K562 (cell line): ENCODE measurements at regions not wholly inside any gene's neighbourhood (a gene's known extent, or its start where the extent isn't known, plus 50 kb on each side); places are given as distances from the start of the nearest gene placed in this dataset.

ENCODE experiments used
- ATAC-seq: fragments of 200-7000 bp; cut with Tn5 transposase; 3 replicates; pipeline ENCODE4 v1.9.1; 2020; ENCODE audit warnings: moderate library complexity
- BruUV-seq: library from RNA; stranded (reverse); fragments of 400-500 nt; replicated peaks from 2 replicates; lab custom pipeline; 2021; lab: Mats Ljungman, UMichigan
- CTCF ChIA-PET: fragments of 300-600 bp; formaldehyde crosslinking; extraction: SDS; loops from one replicate; lab custom pipeline; 2021; ENCODE audit warnings: low intra/inter-chr PET ratio; lab: Yijun Ruan, JAX
- POLR2A ChIA-PET: fragments of 300-600, 350-650 bp; sonication (Branson Sonifier 250); formaldehyde crosslinking; extraction: SDS; loops from one replicate; lab custom pipeline; 2021; ENCODE audit warnings: antibody characterized with exemption, inconsistent platforms; lab: Yijun Ruan, JAX
- DNase-seq, 4 experiments: peaks; one replicate each; pipeline versions ENCODE4 v3.0.0 to v3.0.0-alpha.2; 2011 to 2018; ENCODE audit warnings: low spot score in 3 of 4, mixed read lengths in 3 of 4; ENCODE audit errors: extremely low read depth in 1 of 4
- FAIRE-seq: peaks from 2 replicates; lab custom pipeline; 2011; peaks lifted over from hg19 to GRCh38; lab: Jason Lieb, UNC
- H2AFZ ChIP-seq: 2 replicates; pipeline ENCODE4 v1.6.0; 2011; ENCODE audit warnings: low read depth, low read length, control low read depth, inconsistent platforms
- H3K27ac ChIP-seq: fragments of 200-600 bp; 3 replicates; pipeline ENCODE4 v1.8.0; 2011; ENCODE audit warnings: low read depth, mild to moderate bottlenecking, control low read depth, inconsistent platforms, low read length, moderate library complexity, mixed read lengths; ENCODE audit errors: extremely low read depth
- H3K27me3 ChIP-seq, 2 experiments: fragments of 300-600 bp in 1 of 2; 2 replicates in 1 of 2; 3 replicates in 1 of 2; pipeline versions ENCODE4 v1.6.0 to v1.8.0; 2011; ENCODE audit warnings: inconsistent platforms in 2 of 2, low read length in 2 of 2, mild to moderate bottlenecking in 1 of 2, mixed read lengths in 1 of 2, moderate library complexity in 1 of 2; ENCODE audit not compliant: control insufficient read depth in 2 of 2, insufficient read depth in 2 of 2
- H3K36me3 ChIP-seq: fragments of 300-600 bp; 3 replicates; pipeline ENCODE4 v1.8.0; 2011; ENCODE audit warnings: mild to moderate bottlenecking, low read length, inconsistent platforms; ENCODE audit not compliant: control insufficient read depth, insufficient read depth
- H3K4me1 ChIP-seq, 2 experiments: fragments of 200-600 bp in 1 of 2; replicated peaks in 1 of 2; 2 replicates in 1 of 2; 3 replicates in 1 of 2; pipeline versions ENCODE4 v1.5.1 to v1.8.0; 2011; ENCODE audit warnings: inconsistent platforms in 2 of 2, low read length in 2 of 2, mild to moderate bottlenecking in 1 of 2, mixed read lengths in 1 of 2, moderate library complexity in 1 of 2; ENCODE audit not compliant: control insufficient read depth in 2 of 2, insufficient read depth in 2 of 2
- H3K4me2 ChIP-seq: 2 replicates; pipeline ENCODE4 v1.6.1; 2011; ENCODE audit warnings: low read length, control low read depth, inconsistent platforms, mixed read lengths; ENCODE audit not compliant: insufficient read depth
- H3K4me3 ChIP-seq: fragments of 200-600 bp; sonication (generic), shearing (Covaris generic); 2 replicates; pipeline ENCODE4 v1.5.1; 2016; ENCODE audit warnings: control low read depth, inconsistent platforms
- H3K79me2 ChIP-seq: fragments of 200-600 bp; 3 replicates; pipeline ENCODE4 v1.8.0; 2011; ENCODE audit warnings: low read length, inconsistent platforms; ENCODE audit not compliant: control insufficient read depth, insufficient read depth
- H3K9ac ChIP-seq, 2 experiments: 2 replicates each; pipeline versions ENCODE4 v1.6.0 to v1.6.1; 2011; ENCODE audit warnings: low read depth in 2 of 2, low read length in 2 of 2, control low read depth in 1 of 2, inconsistent platforms in 1 of 2, mild to moderate bottlenecking in 1 of 2, mixed read lengths in 1 of 2; ENCODE audit not compliant: insufficient read depth in 1 of 2
- H3K9me1 ChIP-seq: one replicate; pipeline ENCODE4 v1.6.0; 2011; ENCODE audit warnings: inconsistent platforms, mild to moderate bottlenecking, low read length, moderate library complexity; ENCODE audit not compliant: control insufficient read depth, insufficient read depth
- H3K9me3 ChIP-seq: replicated peaks from 2 replicates; pipeline ENCODE4 v1.5.1; 2011; ENCODE audit warnings: low read depth, low read length, inconsistent platforms; ENCODE audit not compliant: control insufficient read depth, insufficient read depth
- H4K20me1 ChIP-seq: replicated peaks from 2 replicates; pipeline ENCODE4 v1.6.1; 2011; ENCODE audit warnings: low read length, inconsistent platforms, mixed read lengths; ENCODE audit not compliant: control insufficient read depth, insufficient read depth
- CBX5 ChIP-seq: IDR thresholded peaks from 2 replicates; pipeline ENCODE4 v1.6.1; 2014; ENCODE audit warnings: low read depth, borderline replicate concordance
- CEBPB ChIP-seq: fragments of 450-650 bp; IDR thresholded peaks from 2 replicates; pipeline ENCODE4 v1.6.1; 2016; ENCODE audit warnings: missing genetic modification characterization, missing compliant biosample characterization
- COPS2 ChIP-seq: fragments of 450-650 bp; conservative IDR thresholded peaks from 2 replicates; pipeline ENCODE4 v1.6.1; 2016; ENCODE audit warnings: mild to moderate bottlenecking, moderate library complexity
- DIDO1 ChIP-seq: fragments of 450-650 bp; IDR thresholded peaks from 2 replicates; pipeline ENCODE4 v1.6.1; 2016; ENCODE audit warnings: low read depth, missing biosample characterization, missing genetic modification characterization
- GTF2E2 ChIP-seq: fragments of 200-800 bp; sonication (Bioruptor generic); IDR thresholded peaks from 2 replicates; pipeline ENCODE4 v1.6.1; 2016; ENCODE audit warnings: missing genetic modification characterization, missing compliant biosample characterization
- HLTF ChIP-seq: fragments of 450-650 bp; IDR thresholded peaks from 2 replicates; pipeline ENCODE4 v1.6.1; 2016
- HMG20A ChIP-seq: fragments of 450-650 bp; formaldehyde crosslinking; conservative IDR thresholded peaks from 2 replicates; pipeline ENCODE4 v1.4.0; 2020; ENCODE audit warnings: mild to moderate bottlenecking, mixed read lengths
- MTF1 ChIP-seq: fragments of 250-450 bp; sonication (Bioruptor Pico); IDR thresholded peaks from 2 replicates; pipeline ENCODE4 v1.9.0; 2021; ENCODE audit warnings: moderate library complexity, mild to moderate bottlenecking, inconsistent platforms, borderline replicate concordance
- PCBP2 ChIP-seq: fragments of 200-400 bp; formaldehyde crosslinking; IDR thresholded peaks from 2 replicates; pipeline ENCODE4 v1.6.1; 2018; ENCODE audit warnings: low read length, low read depth, mild to moderate bottlenecking, moderate library complexity; ENCODE audit not compliant: poor library complexity, severe bottlenecking
- POLR2G ChIP-seq: fragments of 200-400 bp; formaldehyde crosslinking; IDR thresholded peaks from 2 replicates; pipeline ENCODE4 v1.6.1; 2017; ENCODE audit warnings: low read depth, mild to moderate bottlenecking, antibody characterized with exemption, low read length, moderate library complexity
- TCF7L2 ChIP-seq: fragments of 150-350 bp; IDR thresholded peaks from 2 replicates; pipeline ENCODE4 v1.6.1; 2016; ENCODE audit warnings: low read depth, mild to moderate bottlenecking, low read length, moderate library complexity
- WGBS: fragments of 100-300 bp; shearing (Covaris generic); methylation state at CpG from one replicate; pipeline ENCODE4 v1.1.6; 2016; ENCODE audit warnings: low coverage, mixed read lengths; ENCODE audit not compliant: insufficient coverage; ENCODE audit errors: missing lambda C conversion rate; 5-methylcytosine and 5-hydroxymethylcytosine counted together
- in situ Hi-C: fragments of 300-500 bp; cut with MboI; formaldehyde crosslinking; loops from 4 replicates; pipeline ENCODE4 v1.15.0; 2018; ENCODE audit warnings: inconsistent platforms, mixed read lengths
- intact Hi-C: fragments of 100-400 bp; cut with micrococcal nuclease; formaldehyde crosslinking; loops from 2 replicates; pipeline ENCODE4 v1.14.2; 2022
- TF ChIP-seq, protein P1 (sequence below): sonication (generic); formaldehyde crosslinking; IDR thresholded peaks from 2 replicates; pipeline ENCODE4 v1.8.1; 2023; ENCODE audit warnings: mild to moderate bottlenecking, missing genetic modification reagents
- TF ChIP-seq, protein P2 (sequence below): fragments of 450-650 bp; IDR thresholded peaks from 2 replicates; pipeline ENCODE4 v1.6.1; 2016; ENCODE audit warnings: borderline replicate concordance
- TF ChIP-seq, protein P3 (sequence below): sonication (generic); formaldehyde crosslinking; IDR thresholded peaks from 2 replicates; pipeline ENCODE4 v1.8.0; 2022; ENCODE audit warnings: mild to moderate bottlenecking, missing genetic modification reagents, borderline replicate concordance

DNA sequence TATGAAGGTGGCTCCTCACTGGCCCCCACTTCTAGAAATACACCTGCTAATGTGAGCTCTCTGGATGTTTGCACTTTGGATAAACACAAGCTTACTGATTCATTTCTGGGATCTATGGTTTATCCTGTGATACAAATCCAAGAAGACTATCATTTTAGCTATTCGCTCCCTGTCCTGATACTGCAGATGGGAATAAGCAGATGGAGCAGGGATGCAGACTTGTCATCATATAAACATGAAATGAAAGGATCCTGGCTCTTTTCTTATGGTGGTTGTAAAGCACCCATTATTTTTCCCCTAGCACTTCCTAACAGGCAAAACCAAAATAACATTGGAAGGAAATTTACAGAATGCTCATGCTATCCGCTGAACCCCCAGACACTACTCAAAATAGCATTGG, 162.9 kb upstream of the NOCT start (continued):
- TF ChIP-seq, protein P1, sequence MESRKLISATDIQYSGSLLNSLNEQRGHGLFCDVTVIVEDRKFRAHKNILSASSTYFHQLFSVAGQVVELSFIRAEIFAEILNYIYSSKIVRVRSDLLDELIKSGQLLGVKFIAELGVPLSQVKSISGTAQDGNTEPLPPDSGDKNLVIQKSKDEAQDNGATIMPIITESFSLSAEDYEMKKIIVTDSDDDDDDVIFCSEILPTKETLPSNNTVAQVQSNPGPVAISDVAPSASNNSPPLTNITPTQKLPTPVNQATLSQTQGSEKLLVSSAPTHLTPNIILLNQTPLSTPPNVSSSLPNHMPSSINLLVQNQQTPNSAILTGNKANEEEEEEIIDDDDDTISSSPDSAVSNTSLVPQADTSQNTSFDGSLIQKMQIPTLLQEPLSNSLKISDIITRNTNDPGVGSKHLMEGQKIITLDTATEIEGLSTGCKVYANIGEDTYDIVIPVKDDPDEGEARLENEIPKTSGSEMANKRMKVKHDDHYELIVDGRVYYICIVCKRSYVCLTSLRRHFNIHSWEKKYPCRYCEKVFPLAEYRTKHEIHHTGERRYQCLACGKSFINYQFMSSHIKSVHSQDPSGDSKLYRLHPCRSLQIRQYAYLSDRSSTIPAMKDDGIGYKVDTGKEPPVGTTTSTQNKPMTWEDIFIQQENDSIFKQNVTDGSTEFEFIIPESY = no peak
- TF ChIP-seq CEBPB (no peak), HMG20A (CRISPR knock-in tag) (no peak), POLR2G (no peak), DIDO1 (no peak)

DNA sequence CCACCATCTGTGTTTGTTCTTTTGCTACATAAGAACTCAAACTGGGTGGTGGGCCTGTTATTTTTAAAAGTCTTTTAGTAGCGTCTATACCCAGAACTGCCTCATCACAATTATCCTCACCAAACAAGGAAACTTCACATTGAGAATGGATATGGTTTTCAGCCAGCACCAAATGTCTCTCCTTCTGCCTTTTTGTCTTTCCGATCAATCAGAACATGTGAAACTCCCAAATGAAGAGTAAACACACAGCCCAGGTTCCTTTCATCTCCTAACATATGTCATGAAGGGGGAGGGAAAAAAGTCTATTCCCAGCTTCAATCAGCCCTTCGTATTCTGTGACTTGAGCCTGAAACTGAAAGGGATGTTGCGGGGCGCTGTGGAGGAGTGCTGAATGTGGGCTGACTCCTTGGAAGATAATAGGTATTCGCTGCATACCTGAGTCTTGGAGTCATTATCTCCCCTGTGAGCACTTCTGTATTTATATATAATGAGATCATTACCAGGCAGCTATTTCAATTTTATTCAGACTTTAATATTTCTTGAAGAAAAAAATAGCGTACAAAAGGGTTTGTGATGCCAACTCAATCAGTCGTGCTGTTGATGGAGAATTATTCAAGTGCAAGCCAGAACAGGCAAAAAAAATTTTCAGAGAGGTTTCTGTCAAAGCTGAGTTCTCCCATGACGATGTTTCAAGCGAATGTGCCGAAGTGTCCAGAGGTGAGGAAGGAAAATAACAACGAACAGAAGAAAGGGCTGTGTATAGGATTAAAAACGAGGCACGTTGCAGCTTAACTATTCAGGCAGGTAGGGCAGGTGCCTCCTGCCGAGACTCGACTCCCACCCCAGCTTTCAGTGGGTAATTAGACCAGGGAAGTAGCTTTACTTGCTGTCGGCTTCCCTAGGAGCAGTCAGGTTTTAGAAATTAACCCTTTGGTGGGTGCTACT, 163.9 kb upstream of the NOCT start:
- H3K4me3 ChIP-seq = no peak overlapping the region
- CTCF ChIA-PET = no interaction called here
- no peak for TF ChIP-seq TCF7L2
- TF ChIP-seq, protein P2, sequence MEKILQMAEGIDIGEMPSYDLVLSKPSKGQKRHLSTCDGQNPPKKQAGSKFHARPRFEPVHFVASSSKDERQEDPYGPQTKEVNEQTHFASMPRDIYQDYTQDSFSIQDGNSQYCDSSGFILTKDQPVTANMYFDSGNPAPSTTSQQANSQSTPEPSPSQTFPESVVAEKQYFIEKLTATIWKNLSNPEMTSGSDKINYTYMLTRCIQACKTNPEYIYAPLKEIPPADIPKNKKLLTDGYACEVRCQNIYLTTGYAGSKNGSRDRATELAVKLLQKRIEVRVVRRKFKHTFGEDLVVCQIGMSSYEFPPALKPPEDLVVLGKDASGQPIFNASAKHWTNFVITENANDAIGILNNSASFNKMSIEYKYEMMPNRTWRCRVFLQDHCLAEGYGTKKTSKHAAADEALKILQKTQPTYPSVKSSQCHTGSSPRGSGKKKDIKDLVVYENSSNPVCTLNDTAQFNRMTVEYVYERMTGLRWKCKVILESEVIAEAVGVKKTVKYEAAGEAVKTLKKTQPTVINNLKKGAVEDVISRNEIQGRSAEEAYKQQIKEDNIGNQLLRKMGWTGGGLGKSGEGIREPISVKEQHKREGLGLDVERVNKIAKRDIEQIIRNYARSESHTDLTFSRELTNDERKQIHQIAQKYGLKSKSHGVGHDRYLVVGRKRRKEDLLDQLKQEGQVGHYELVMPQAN = no peak
- TF ChIP-seq MTF1 (CRISPR knock-in tag) = no peak
- TF ChIP-seq CBX5 = no peak
- no peak for TF ChIP-seq PCBP2
- TF ChIP-seq COPS2 = no peak
- TF ChIP-seq HLTF = no peak
- TF ChIP-seq, protein P3, sequence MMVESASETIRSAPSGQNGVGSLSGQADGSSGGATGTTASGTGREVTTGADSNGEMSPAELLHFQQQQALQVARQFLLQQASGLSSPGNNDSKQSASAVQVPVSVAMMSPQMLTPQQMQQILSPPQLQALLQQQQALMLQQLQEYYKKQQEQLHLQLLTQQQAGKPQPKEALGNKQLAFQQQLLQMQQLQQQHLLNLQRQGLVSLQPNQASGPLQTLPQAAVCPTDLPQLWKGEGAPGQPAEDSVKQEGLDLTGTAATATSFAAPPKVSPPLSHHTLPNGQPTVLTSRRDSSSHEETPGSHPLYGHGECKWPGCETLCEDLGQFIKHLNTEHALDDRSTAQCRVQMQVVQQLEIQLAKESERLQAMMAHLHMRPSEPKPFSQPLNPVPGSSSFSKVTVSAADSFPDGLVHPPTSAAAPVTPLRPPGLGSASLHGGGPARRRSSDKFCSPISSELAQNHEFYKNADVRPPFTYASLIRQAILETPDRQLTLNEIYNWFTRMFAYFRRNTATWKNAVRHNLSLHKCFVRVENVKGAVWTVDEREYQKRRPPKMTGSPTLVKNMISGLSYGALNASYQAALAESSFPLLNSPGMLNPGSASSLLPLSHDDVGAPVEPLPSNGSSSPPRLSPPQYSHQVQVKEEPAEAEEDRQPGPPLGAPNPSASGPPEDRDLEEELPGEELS (CRISPR knock-in tag) = no peak
- no peak for TF ChIP-seq GTF2E2 (tag)

More for the DNA sequence above, 163.9 kb upstream of the NOCT start:
- intact Hi-C loops (no loop called here), in situ Hi-C loops (loop anchor here (25.0 kb wide), 2 partner anchors 814 to 1114 kb away; no protein-coding TSS in a partner anchor)
- POLR2A ChIA-PET = interaction anchor here (0.6 kb wide), 2 partner anchors 11 to 1070 kb away, joined by 3 read pairs; no protein-coding TSS in a partner anchor
- ATAC-seq = no peak
- H3K9me3 ChIP-seq = no peaks in the 10 kb centered on the region
- FAIRE-seq = no peak
- peaks cover 8 to 18% of the 10 kb centered on the region in 2 experiments; a peak in 3 of 5 replicates for H3K27me3 ChIP-seq
- no peaks in the 10 kb centered on the region for H4K20me1 ChIP-seq
- no peaks in the 10 kb centered on the region for H3K9me1 ChIP-seq
- BruUV-seq = no TSS peak
- H2AFZ ChIP-seq = no peak overlapping the region
- H3K27ac ChIP-seq = no peak overlapping the region
- no peak for DNase-seq
- H3K36me3 ChIP-seq = no peaks in the 10 kb centered on the region
- no peaks in the 10 kb centered on the region for H3K79me2 ChIP-seq
- 3% methylated on average over 17 of the region's 17 CpGs for WGBS
- H3K4me2 ChIP-seq = no peak overlapping the region
- no peak overlapping the region for H3K9ac ChIP-seq
- no peaks in the 10 kb centered on the region for H3K4me1 ChIP-seq
